CMK (cell line): ENCODE measurements at regions not wholly inside any gene's neighbourhood (a gene's known extent, or its start where the extent isn't known, plus 50 kb on each side); places are given as distances from the start of the nearest gene placed in this dataset.

ENCODE experiments used
- DNase-seq: peaks from one replicate; pipeline ENCODE4 v3.0.0-alpha.2; 2010; ENCODE audit warnings: low read depth

GRCh38 chr11:70501051-70501901 is 102.9 kb downstream of the CTTN start:
- DNase-seq, result no peak

GRCh38 chr11:70501933-70502540 is 103.7 kb downstream of the CTTN start:
- no peak for DNase-seq

DNA sequence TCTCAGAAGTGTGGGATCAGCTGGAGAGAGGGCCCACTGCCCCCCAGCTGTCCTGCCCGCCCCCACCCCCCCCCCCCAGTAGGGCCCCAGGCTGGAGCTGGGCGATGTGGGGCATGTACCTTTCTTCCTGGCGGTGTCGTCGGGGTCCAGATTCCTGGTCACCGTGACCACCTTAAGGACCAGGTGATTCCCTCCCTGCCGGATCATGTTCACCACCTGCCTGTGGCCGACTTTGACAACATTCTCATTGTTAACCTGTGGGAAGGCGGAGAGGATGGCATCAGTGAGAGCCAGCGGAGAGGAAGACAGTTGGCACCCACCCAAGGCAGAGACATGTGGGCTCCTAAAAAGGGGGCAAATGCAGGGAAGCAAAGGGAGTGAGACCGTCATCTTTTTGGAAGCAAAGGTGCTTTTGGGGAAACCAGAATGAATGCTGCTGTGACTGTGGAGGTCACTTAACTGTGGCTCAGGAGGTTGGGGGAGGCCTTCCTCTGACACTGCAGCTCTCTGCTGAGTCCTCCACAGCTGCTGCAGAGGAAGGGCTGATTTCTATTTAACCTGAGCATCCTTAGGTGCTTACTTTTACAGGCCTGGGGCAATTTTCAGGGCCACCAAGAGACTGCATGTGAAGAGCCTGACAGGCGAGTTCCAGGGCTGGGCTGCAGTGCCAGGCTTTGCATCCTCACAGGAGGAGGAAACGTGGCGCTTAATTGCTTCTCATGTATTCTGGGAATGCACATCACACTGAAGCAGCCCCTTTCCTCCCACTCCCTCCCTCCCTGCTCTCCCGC is 104.5 kb downstream of the CTTN start:
- DNase-seq, result no peak

- no peak for DNase-seq
Observed at GRCh38 chr11:70503468-70504221, 105.3 kb downstream of the CTTN start.

DNA sequence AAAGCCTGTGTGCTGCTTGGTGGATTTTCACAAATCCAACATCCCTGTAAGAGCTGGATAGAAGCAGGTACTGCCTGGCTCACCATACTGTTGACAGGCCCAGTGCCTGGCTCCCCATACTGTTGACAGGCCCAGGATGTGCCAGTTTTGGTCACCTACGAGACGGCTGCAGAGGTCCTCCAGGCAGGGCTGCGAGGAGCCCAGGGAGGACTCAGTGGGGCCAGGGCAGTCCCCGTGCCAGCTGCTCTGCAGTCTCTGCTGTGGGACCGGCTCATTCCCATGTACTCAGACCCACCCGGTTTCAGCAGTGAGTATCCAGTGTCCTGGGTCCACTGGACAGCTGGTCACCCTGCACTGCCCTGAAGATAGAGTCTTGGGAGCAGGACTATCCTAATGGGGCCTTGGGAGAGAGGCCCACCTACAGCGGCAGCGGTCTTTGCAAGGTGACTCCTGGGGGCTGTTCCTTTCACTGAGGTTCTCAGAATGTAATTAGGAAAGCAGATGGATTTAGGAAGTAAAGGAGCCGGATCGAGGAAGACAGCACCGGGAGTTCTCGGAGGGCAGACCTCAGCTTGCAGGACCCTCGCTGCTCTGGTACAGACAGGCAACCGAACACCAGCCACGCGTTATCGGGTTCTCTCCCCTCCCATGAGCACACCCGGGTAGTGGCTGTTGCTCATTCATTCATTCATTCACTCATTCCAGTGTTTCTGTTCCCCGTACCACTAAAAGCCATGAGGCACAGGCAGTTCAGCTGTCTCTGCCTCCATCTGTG is 106.1 kb downstream of the CTTN start:
- DNase-seq, result no peak

GRCh38 chr11:70505331-70505731 is 107.0 kb downstream of the CTTN start:
- no peak for DNase-seq

- DNase-seq, result no peak
Observed at GRCh38 chr11:70505761-70506657, 107.7 kb downstream of the CTTN start.

GRCh38 chr11:70506658-70506970 is 108.3 kb downstream of the CTTN start:
- DNase-seq, result no peak

DNA sequence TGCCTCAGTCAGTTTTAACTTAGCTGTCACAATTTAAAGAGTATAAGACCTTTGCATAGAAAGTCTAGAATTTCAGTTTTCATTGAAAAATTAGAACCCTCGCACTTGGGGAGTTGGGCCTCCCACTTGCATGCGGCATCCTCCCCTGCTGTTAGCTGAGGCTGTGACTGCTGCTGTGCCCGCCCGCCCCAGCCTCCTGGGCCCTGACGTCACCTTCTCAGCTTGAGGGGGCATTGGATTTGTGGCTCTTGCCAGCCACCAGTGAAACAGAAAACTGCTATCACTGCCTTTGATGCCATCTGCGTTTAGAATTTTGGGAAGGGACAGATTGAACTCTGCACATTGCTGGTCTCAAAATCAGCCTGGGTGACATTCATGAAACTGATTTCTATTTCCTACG is 108.7 kb downstream of the CTTN start:
- DNase-seq, result no peak

- DNase-seq, result no peak
Observed at GRCh38 chr11:70507466-70508230, 109.3 kb downstream of the CTTN start.

- DNase-seq, result no peak
Observed at GRCh38 chr11:70508231-70508480, 109.8 kb downstream of the CTTN start.

DNA sequence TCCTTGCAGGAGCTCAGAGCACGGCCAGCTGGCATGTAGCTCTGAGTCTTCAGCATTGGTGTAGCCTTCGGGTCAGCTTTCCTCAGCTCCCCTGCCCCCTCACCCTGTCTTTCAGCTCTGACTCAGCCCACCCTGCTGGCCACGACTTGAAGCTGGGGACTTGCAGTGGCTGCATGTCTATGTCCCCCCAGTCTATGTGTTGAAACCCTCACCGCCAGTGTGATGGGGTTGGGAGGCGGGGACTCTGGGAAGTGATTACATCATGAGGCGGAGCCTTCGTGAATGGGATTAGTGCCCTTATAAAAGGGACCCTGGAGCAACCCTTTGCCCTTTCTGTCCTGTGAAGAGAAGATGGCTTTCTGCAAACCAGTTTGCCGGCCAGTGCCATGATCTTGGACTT is 111.1 kb downstream of the CTTN start:
- no peak for DNase-seq

GRCh38 chr11:70510106-70510505 is 111.8 kb downstream of the CTTN start:
- DNase-seq, result no peak

- DNase-seq, result no peak
Observed at GRCh38 chr11:70510571-70510970, 112.2 kb downstream of the CTTN start.

- no peak for DNase-seq
Observed at GRCh38 chr11:70511345-70511744, 113.0 kb downstream of the CTTN start.

DNA sequence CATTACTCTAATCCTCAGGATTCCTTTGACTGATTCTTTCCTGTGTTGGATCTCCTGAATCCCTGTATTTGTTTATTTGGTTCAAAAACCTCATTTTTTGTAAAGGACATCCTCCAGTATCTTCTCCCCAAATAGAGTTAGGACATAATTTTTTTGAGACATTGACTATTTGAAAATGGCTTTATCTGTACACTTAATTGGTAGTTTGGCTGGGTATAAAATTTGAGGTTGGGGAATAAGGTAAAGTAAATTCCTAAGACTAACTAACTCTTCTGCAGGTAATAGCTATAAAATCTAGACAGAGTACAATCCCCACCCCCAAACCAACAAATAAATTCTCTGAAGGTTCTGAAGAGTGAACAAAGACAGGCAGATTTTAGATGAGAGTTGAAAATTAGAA is 114.4 kb downstream of the CTTN start:
- DNase-seq, result no peak

- no peak for DNase-seq
Observed at GRCh38 chr11:70517203-70517602, 118.9 kb downstream of the CTTN start.

DNA sequence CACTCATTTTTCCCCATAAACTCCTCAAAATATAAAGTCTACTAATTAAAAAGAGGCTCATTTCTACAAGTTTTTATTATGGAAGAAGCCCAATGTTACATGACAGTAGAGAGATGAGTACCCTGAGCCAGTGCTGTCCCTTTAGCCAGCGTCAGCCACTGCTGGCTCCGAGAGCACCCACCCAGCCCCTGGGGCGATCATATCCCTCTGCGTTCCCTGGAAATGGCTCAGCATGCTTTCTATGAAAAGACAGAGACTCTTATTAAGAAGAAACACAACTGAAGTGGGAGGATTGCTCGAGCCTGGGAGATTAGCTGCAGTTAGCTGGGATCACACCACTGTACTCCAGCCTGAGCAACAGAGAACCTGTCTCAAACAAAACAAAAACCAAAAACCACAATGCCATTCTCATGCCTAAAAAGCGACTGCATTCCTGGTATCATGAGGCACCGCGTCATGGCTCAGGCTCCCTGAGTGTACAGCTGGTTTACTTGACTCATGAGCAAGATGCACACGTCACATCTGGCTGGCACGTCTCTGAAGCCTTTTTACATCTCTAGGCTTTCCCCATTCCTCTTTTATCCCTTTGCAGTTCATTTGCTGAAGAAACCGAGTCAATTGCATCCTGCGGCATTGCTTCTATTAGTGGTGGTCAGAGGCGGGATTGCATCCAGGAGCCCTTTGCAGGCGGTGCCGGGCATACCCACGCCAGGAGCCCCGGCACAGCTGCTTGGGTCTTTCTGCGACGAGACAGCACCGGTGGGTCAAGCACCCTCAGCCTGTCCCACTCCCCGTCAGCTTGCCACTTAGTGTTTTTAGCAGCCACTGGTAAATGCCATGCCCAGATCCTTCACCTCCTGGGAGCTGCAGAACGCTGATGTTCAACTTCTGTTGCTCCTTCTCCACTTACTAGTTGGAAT is 119.9 kb downstream of the CTTN start:
- no peak for DNase-seq

DNA sequence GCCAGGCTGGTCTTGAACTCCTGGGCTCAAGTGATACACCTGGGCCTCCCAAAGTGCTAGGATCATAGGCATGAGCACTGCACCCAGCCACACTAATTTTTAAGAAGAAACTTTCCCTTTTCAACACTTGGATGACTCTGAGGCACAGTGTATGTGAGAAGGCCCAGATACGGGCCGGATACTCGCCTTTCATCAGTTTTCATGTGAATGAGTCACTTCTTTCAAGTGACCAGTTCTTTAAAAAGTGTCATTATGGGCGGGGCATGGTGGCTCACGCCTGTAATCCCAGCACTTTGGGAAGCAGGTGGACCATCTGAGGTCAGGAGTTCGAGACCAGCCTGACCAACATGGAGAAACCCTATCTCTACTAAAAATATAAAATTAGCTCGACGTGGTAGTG is 120.8 kb downstream of the CTTN start:
- DNase-seq, result no peak
